HG03342 (cell line): ENCODE measurements at regions not wholly inside any gene's neighbourhood (a gene's known extent, or its start where the extent isn't known, plus 50 kb on each side); places are given as distances from the start of the nearest gene placed in this dataset.

Experiments
- ATAC-seq: cut with Tn5 transposase; IDR thresholded peaks from one replicate; pipeline ENCODE4 v1.9.1; 2021; ENCODE audit warnings: mild to moderate bottlenecking, moderate library complexity; ENCODE audit not compliant: unreplicated experiment

DNA sequence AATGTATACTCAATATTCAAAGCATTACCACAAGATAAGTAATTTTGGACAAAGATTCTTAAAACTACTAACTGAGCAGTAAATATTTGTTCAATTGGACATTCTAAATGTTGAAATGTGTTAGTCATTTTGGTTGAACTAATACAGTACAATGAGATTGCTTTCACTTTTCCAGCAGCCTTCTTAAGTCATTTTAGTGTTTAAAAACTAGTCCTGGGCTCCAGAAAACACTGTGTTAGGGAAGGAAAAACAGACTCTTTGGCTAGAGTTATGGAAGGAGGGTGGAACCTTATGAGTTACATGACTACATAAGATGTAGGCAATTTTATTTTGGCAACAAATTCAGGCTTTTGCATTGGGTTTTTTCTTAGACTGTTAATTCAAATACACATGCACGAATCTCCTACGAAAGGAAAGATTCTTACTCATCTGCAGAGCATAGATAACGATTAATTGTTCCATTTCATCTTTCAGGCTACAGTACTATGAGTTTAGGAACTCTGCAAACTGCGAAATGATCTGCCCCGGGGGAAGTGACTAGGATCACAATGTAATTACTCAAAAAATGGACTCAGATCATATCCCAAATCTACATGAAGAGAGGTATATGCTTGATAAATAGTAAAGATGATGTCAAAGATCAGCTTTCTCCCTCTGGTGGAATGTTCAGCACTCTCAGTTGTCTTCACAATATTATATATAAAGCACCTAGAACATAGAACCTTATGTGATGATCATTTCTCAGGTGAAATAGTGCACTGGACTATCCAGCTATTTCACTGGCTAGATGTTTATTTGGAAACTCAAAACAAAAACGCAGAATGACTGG is 492.8 kb upstream of the MDFIC2 start:
- ATAC-seq, result no peak

- ATAC-seq, result no peak
Measured at GRCh38 chr3:70803891-70804290, 491.5 kb upstream of the MDFIC2 start.

DNA sequence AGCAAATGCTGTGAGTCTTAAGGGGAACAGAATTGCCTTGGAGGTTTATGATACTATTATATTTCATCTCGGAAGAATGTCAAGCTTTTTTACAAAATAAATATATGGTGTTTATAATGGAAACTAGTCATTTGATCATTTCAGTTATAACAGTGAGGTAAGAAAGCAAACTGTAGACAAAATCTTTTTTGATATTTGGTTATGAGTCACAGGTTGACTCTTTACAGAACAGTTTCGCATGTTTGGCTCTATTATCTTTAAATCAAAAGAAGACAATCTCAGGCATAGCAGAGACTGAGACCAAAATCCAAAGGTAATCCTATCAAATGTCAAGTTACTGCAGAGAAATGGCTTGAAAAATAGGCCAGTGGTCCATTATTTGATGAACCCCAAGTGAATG is 490.9 kb upstream of the MDFIC2 start:
- no peak for ATAC-seq

DNA sequence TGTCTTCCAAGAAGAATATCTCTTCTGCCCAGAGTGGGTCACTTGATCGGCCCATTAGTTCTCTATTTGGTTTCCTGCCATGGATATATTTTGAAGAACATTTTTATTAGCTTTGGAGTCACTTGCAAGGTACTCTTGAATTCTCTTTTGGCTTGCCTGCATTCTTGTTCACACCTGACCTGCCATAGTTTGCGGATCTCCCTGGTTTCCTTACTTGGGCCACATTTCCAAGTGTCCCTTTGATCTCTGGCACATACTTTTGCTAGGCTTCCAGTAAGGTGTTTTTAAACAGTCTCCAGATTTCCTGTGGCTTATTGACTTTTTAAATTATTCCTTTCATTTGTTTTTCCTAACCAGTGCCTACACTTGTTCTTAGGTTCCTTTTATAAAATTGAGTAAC is 488.5 kb upstream of the MDFIC2 start:
- no peak for ATAC-seq

DNA sequence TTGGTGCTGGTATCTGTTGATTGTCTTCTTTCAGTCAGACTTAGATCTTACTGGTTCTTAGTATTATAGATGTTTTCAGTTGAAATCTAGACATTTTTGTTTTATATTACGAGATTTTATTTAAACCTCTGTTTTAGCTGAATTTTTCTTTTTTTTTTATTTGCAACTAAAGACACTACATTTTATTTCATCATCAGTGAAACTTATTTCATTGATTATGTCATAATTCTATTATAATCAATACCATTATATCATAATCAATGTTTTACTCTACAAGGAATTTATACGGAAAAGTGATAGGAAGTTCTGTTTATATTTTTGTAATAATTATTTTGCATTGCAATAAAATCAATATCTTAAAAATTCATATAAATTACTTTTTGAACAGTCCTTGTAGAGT is 477.4 kb upstream of the MDFIC2 start:
- no peak for ATAC-seq

DNA sequence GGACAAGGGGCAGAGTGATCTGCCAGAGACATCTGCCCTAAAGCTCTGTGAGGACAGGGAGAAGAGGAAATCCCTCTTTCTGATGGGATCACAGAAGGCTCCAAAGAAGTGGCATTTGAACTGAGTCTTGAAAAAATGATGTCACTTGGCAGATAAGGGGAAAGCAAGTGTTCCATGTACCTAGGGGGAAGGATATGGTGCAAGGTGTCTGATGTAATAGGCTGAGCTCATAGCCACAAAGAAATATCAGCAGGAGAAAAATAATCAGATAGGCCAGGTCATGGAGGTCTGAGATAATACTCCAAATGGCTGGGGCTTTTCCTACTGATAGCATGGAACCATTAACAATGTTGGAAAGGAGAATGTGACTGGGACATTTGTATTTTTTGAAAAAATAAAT is 468.4 kb upstream of the MDFIC2 start:
- no peak for ATAC-seq

GRCh38 chr3:70779296-70779695 is 466.9 kb upstream of the MDFIC2 start:
- ATAC-seq, result no peak

GRCh38 chr3:70776081-70776480 is 463.6 kb upstream of the MDFIC2 start:
- no peak for ATAC-seq

GRCh38 chr3:70775257-70775656 is 462.8 kb upstream of the MDFIC2 start:
- no peak for ATAC-seq

DNA sequence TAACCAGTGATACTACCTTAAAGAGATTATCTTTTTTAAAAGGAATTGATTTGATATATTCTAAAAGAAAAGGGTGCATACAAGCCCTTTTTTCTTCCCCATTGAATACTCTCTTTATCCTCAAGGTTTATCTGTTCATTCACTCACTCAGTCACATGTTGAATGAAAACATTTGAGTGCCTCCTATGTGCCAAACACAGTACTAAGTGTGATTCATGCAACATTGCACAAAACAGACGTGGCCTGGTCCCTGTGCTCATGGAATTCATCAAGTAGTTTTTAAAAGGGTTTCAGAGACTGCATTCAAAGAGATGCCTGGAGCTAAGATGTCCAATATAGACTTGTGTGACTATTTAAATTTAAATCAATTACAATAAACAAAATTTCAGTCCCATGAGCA is 462.2 kb upstream of the MDFIC2 start:
- no peak for ATAC-seq

DNA sequence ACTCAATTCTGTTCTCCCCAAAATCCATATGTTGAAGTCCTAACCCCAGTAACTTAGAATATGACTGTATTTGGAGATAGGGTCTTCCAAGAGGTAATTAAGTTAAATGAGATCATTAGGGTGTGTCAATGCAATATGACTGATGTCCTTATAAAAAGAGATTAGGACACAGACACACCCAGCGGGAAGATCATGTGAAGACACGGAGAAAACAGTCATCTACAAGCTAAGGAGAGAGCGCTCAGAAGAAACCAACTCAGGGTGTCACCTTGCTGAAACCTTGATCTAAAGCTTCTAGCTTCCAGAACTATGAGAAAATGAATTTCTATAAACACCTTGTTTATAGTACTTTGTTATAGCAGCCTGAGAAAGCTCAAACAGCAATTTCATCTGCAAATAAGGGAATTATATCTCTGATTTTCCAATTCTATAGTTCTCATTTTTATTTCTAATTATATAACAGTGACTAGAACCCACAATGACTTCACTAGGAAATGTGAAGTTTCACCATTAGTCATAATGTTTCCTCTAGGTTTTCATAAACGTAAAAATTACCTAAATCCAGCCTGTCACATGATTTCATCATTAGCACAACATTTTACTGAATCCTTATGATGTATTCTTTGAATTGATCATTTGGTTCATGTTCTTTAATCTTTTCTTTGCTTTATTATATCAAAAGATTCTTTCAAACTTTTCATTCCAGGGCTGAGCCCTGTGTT is 459.1 kb upstream of the MDFIC2 start:
- ATAC-seq, result no peak

- no peak for ATAC-seq
Measured at GRCh38 chr3:70770650-70771049, 458.2 kb upstream of the MDFIC2 start.

- ATAC-seq, result no peak
Measured at GRCh38 chr3:70766301-70766700, 453.9 kb upstream of the MDFIC2 start.

DNA sequence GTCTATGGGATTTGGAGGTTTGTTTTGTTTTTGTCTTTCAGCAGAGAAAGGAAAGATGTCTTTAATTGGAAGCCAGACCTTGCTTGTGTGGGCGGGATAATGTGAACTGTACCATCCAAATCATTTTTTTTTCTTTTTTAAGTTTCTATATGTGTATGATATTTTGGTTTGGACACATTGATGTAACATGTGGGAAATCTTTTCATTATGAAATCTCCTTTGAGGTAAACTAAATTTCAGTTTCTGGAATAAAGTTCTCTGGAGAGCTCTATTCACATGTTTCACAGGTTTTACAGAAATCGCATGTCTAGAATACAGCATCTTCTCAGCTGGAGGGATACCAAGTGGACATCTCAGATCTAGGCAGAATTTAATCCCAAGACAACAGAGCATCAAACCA is 451.5 kb upstream of the MDFIC2 start:
- no peak for ATAC-seq

- ATAC-seq, result no peak
Measured at GRCh38 chr3:70757658-70758057, 445.2 kb upstream of the MDFIC2 start.

GRCh38 chr3:70755526-70755925 is 443.1 kb upstream of the MDFIC2 start:
- ATAC-seq, result no peak

- ATAC-seq, result no peak
Measured at GRCh38 chr3:70754314-70754713, 441.9 kb upstream of the MDFIC2 start.

GRCh38 chr3:70753572-70753971 is 441.1 kb upstream of the MDFIC2 start:
- ATAC-seq, result no peak

- ATAC-seq, result no peak
Measured at GRCh38 chr3:70752051-70752450, 439.6 kb upstream of the MDFIC2 start.

DNA sequence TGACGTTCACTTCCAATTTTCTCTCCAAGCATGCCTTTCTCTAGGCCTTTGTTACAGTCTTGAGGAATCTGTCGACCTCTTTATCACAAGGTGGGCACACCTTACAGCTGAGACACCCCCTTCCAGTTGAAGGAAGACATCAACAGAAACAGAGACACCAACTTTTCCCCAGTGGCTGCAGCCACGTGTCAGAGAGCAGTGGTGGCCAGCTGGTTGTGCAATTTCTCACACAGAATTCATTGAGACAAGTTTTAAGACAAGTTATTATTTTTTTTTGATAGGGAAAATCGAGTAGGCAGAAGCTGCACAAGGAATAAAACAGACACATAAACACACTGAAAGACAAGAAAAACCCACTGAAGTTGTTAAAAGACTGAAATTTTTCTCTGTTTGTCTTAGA is 436.7 kb upstream of the MDFIC2 start:
- ATAC-seq, result no peak

GRCh38 chr3:70748593-70748992 is 436.2 kb upstream of the MDFIC2 start:
- no peak for ATAC-seq

DNA sequence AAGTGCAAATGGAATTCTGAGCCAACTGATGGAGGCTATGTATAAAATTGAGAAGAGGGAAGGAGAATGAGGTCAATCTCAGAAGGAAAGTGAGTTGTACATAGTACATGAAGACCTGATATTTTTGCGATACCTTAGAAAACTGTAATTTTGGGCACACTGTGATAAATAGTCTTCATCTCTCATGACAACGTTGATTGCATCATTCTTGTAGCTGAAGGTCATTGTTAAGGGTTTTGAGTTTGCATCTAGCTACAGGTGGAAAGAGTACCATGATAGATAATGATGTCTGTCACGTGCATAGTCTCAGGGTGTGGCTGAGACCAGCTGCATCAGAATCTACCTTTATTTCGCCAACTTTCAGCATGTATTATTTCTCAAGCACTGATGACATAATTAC is 435.4 kb upstream of the MDFIC2 start:
- ATAC-seq, result no peak
